ENCODE measurements at regions not wholly inside any gene's neighbourhood (a gene's known extent, or its start where the extent isn't known, plus 50 kb on each side); places are given as distances from the start of the nearest gene placed in this dataset.

DNA sequence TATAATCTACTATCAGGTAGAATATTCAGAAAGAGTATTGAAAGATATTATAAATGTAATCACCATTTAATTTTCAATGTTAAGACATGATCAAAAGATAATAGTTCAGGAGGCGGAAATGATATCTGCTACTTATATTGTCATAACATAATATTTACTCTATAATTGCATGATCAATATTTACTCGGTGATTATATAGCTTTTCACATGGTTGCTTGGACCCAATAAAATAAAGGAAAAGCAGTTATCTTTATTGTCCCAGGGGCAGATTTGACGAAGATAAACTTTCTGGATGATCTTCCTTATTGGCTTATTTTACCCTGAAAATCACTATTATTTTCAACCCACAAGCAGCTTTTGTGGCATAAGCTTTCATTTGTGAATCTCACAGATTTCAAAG lies 350.4 kb downstream of the HACE1 start:
- intact Hi-C loops (cut with DNase I, micrococcal nuclease) = no loop called here
- no peaks in the 10 kb centered on the region for H3K36me3 ChIP-seq (ENCODE audit: low read depth)
- H3K9me3 ChIP-seq = no peaks in the 10 kb centered on the region
- no peaks in the 10 kb centered on the region for H3K4me1 ChIP-seq (ENCODE audit: low read depth)
- ATAC-seq = peak; percentile 76
- H3K4me3 ChIP-seq = no peak overlapping the region
- no peak for DNase-seq
- TF ChIP-seq, protein P1, sequence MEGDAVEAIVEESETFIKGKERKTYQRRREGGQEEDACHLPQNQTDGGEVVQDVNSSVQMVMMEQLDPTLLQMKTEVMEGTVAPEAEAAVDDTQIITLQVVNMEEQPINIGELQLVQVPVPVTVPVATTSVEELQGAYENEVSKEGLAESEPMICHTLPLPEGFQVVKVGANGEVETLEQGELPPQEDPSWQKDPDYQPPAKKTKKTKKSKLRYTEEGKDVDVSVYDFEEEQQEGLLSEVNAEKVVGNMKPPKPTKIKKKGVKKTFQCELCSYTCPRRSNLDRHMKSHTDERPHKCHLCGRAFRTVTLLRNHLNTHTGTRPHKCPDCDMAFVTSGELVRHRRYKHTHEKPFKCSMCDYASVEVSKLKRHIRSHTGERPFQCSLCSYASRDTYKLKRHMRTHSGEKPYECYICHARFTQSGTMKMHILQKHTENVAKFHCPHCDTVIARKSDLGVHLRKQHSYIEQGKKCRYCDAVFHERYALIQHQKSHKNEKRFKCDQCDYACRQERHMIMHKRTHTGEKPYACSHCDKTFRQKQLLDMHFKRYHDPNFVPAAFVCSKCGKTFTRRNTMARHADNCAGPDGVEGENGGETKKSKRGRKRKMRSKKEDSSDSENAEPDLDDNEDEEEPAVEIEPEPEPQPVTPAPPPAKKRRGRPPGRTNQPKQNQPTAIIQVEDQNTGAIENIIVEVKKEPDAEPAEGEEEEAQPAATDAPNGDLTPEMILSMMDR (IDR thresholded peaks at IDR 0.05) = no peak

DNA sequence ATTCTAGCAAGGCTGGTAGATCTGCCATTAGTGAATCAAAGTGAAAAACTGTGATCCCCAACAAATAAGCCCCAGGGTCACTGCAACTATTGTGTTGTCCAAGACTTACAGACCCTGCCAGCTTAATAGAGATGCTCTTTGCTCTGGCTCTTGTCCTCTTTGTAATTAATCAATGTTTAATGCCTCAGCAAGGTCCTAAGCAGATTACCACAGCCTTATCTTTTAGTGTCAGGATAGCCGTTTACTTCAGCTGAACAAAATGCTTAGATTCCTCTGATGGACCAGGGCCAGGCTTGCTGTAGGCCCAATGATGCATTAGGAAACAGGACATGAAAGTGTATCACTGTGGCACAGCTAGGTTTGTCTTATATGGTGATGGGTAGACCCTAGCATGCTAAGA lies 353.3 kb downstream of the HACE1 start:
- TF ChIP-seq, protein P1 (IDR thresholded peaks at IDR 0.05) = no peak
- no peak for ATAC-seq
- Histone ChIP-seq H3K4me1 (ENCODE audit: low read depth) (no peaks in the 10 kb centered on the region), H3K4me3 (no peak overlapping the region), H3K9me3 (no peaks in the 10 kb centered on the region), H3K36me3 (ENCODE audit: low read depth) (no peaks in the 10 kb centered on the region)
- intact Hi-C loops (cut with DNase I, micrococcal nuclease) = no loop called here
- DNase-seq = no peak

- intact Hi-C loops (cut with DNase I, micrococcal nuclease) = no loop called here
- no peak for ATAC-seq
Observed at GRCh38 chr6:104505838-104506237, 353.9 kb downstream of the HACE1 start.

GRCh38 chr6:104500265-104500664 lies 359.5 kb downstream of the HACE1 start:
- no peaks in the 10 kb centered on the region for H3K36me3 ChIP-seq (ENCODE audit: low read depth)
- H3K9me3 ChIP-seq = no peaks in the 10 kb centered on the region
- H3K4me3 ChIP-seq = no peak overlapping the region
- TF ChIP-seq, protein P1 (IDR thresholded peaks at IDR 0.05) = no peak
- ATAC-seq (no peak), DNase-seq (no peak)
- intact Hi-C loops (cut with DNase I, micrococcal nuclease) = no loop called here
- no peaks in the 10 kb centered on the region for H3K4me1 ChIP-seq (ENCODE audit: low read depth)

More at GRCh38 chr6:104505838-104506237, 353.9 kb downstream of the HACE1 start:
- TF ChIP-seq, protein P1 (IDR thresholded peaks at IDR 0.05) = no peak
- H3K4me3 ChIP-seq = no peak overlapping the region
- no peaks in the 10 kb centered on the region for H3K4me1 ChIP-seq (ENCODE audit: low read depth)
- DNase-seq = no peak
- H3K9me3 ChIP-seq = no peaks in the 10 kb centered on the region
- H3K36me3 ChIP-seq (ENCODE audit: low read depth) = no peaks in the 10 kb centered on the region

- Histone ChIP-seq H3K9me3 (no peaks in the 10 kb centered on the region), H3K4me3 (no peak overlapping the region), H3K4me1 (ENCODE audit: low read depth) (no peaks in the 10 kb centered on the region), H3K36me3 (ENCODE audit: low read depth) (no peaks in the 10 kb centered on the region)
- no peak for ATAC-seq
- DNase-seq = no peak
- intact Hi-C loops (cut with DNase I, micrococcal nuclease) = no loop called here
- TF ChIP-seq, protein P1 (IDR thresholded peaks at IDR 0.05) = no peak
Observed at GRCh38 chr6:104486035-104486434, 373.7 kb downstream of the HACE1 start.

GRCh38 chr6:104484626-104485025 lies 375.1 kb downstream of the HACE1 start:
- DNase-seq (no peak), ATAC-seq (no peak)
- Histone ChIP-seq H3K4me1 (ENCODE audit: low read depth) (no peaks in the 10 kb centered on the region), H3K9me3 (no peaks in the 10 kb centered on the region), H3K36me3 (ENCODE audit: low read depth) (no peaks in the 10 kb centered on the region), H3K4me3 (no peak overlapping the region)
- TF ChIP-seq, protein P1 (IDR thresholded peaks at IDR 0.05) = no peak
- intact Hi-C loops (cut with DNase I, micrococcal nuclease) = no loop called here

All from mucosa of descending colon (tissue), 3 donors.